Ovary (tissue), 7 donors: ENCODE measurements at regions not wholly inside any gene's neighbourhood (a gene's known extent, or its start where the extent isn't known, plus 50 kb on each side); places are given as distances from the start of the nearest gene placed in this dataset.

Source experiments
- DNase-seq, 5 donors: peaks; one replicate each; pipeline ENCODE4 v3.0.0-alpha.2; 2019 to 2020
- H3K27ac ChIP-seq, 2 donors: fragments of 200-600 bp; one replicate each; pipeline versions ENCODE4 v1.5.1 to v1.8.0; 2019 to 2022
- H3K27me3 ChIP-seq: fragments of 200-600 bp; one replicate; pipeline ENCODE4 v1.8.0; 2022
- H3K36me3 ChIP-seq: fragments of 200-600 bp; sonication (generic); one replicate; pipeline ENCODE4 v1.5.1; 2019
- H3K4me1 ChIP-seq: one replicate; pipeline ENCODE4 v1.8.1; 2013; ENCODE audit warnings: mild to moderate bottlenecking, moderate library complexity; ENCODE audit not compliant: insufficient read depth
- H3K4me3 ChIP-seq: fragments of 200-600 bp; sonication (generic); one replicate; pipeline ENCODE4 v1.5.1; 2017
- H3K9me3 ChIP-seq, 2 donors: fragments of 200-600 bp in 1 of 2; sonication (generic) in 1 of 2; one replicate each; pipeline versions ENCODE4 v1.5.1 to v1.8.1; 2013 to 2019; ENCODE audit warnings: mild to moderate bottlenecking in 1 of 2, moderate library complexity in 1 of 2
- EP300 ChIP-seq: sonication (generic); formaldehyde crosslinking; IDR thresholded peaks from one replicate; pipeline ENCODE4 v1.6.1; 2017; ENCODE audit warnings: antibody characterized with exemption
- POLR2A ChIP-seq: fragments of 450-650 bp; IDR thresholded peaks from one replicate; pipeline ENCODE4 v1.6.1; 2017; ENCODE audit warnings: antibody characterized with exemption, mild to moderate bottlenecking, moderate library complexity
- WGBS, 3 donors: extraction: QIAGEN DNeasy Blood & Tissue Kit in 1 of 3; methylation state at CpG; one replicate each; pipeline versions ENCODE4 v1.1.5 to v1.1.7; 2013 to 2017; 5-methylcytosine and 5-hydroxymethylcytosine counted together
- intact Hi-C, 4 donors: fragments of 100-400 bp; cut with DNase I; formaldehyde crosslinking; loops; one replicate each; pipeline versions ENCODE4 v1.11.0 to v1.15.1; 2022 to 2023
- TF ChIP-seq, protein P1 (sequence below), 3 donors: fragments of 450-650 bp in 2 of 3; fragments of 200-600 bp in 1 of 3; IDR thresholded peaks; one replicate each; pipeline versions ENCODE4 v1.5.1 to v1.8.0; 2016 to 2022; ENCODE audit warnings: antibody characterized with exemption in 3 of 3, mild to moderate bottlenecking in 1 of 3
- donor health status: DM: no; HTN: no; CAD: no; lungs with moderate emphysema.
- donor health status: DM: no; HTN: no; CAD: no.
- donor health status: Bipolar disorder and iron deficiency.
- donor health status: DM: no; HTN: no; CAD: no.
- donor health status: DM: yes; HTN: yes; CAD: no.

- WGBS, 3 donors, result 87 to 93% (median 89%) methylated on average over 5 of the region's 5 CpGs
- H3K9me3 ChIP-seq, result no peaks in the 10 kb centered on the region
These were observed 156.1 kb upstream of the LNX1 start for GRCh38 chr4:53747401-53747800.

GRCh38 chr4:53744446-53745160, 153.3 kb upstream of the LNX1 start:
- 56 to 63% (median 62%) methylated on average over 4 of the region's 4 CpGs for WGBS, 3 donors
- Histone ChIP-seq H3K27me3 (no peaks in the 10 kb centered on the region), H3K36me3 (no peaks in the 10 kb centered on the region), H3K4me3 (no peak overlapping the region), H3K27ac (no peak overlapping the region), H3K4me1 (no peaks in the 10 kb centered on the region), H3K9me3 (no peaks in the 10 kb centered on the region)
- TF ChIP-seq POLR2A (no peak), EP300 (no peak)
- TF ChIP-seq, protein P1, sequence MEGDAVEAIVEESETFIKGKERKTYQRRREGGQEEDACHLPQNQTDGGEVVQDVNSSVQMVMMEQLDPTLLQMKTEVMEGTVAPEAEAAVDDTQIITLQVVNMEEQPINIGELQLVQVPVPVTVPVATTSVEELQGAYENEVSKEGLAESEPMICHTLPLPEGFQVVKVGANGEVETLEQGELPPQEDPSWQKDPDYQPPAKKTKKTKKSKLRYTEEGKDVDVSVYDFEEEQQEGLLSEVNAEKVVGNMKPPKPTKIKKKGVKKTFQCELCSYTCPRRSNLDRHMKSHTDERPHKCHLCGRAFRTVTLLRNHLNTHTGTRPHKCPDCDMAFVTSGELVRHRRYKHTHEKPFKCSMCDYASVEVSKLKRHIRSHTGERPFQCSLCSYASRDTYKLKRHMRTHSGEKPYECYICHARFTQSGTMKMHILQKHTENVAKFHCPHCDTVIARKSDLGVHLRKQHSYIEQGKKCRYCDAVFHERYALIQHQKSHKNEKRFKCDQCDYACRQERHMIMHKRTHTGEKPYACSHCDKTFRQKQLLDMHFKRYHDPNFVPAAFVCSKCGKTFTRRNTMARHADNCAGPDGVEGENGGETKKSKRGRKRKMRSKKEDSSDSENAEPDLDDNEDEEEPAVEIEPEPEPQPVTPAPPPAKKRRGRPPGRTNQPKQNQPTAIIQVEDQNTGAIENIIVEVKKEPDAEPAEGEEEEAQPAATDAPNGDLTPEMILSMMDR (IDR thresholded peaks at IDR 0.05), result no peak
- intact Hi-C loops, result no loop called here
- DNase-seq, result no peak

More at GRCh38 chr4:53747401-53747800, 156.1 kb upstream of the LNX1 start:
- no peak overlapping the region for H3K27ac ChIP-seq
- H3K4me1 ChIP-seq, result peaks cover 6% of the 10 kb centered on the region
- no peaks in the 10 kb centered on the region for H3K36me3 ChIP-seq
- no peak for DNase-seq
- no peak overlapping the region for H3K4me3 ChIP-seq
- no peaks in the 10 kb centered on the region for H3K27me3 ChIP-seq
- intact Hi-C loops, result no loop called here
- TF ChIP-seq, protein P1 (IDR thresholded peaks at IDR 0.05), result no peak
- TF ChIP-seq POLR2A, result no peak
- TF ChIP-seq EP300, result no peak

DNA sequence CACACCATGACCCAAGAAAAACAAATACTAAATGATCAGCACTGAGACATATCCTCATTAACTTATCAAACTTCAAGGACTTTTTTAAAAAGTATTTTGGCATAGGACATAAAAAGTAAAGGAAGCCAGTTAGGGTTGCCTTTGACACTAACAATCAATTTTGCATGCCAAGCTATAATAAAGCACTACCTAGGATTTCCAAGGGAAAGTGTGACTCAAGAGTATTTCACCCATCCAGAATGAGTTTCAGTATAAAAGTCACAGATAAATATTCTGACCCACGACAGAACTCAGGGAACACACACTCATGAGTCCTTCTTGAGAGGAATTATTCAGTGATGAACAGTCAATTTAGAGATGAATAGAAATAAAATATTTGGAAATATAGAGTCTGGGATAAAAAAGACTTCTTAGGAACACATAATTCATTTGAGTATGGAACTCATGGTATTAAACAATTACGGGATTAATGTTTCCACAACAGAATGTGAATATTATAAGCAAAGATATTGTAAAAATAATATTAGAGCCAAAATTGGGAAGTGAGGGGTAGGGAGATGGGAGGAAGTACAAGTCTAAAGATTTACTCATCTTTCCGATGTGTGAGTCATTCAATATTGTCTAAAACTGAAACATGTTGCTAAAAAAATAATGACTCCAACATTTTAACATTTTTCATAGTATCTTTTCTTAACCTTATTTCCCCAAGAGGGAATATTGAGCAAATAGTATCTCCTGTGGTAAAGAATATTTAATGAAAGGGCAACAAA, 143.5 kb upstream of the LNX1 start:
- 3 to 4% (median 4%) methylated on average over 3 of the region's 3 CpGs for WGBS, 3 donors
- Histone ChIP-seq H3K27me3 (no peaks in the 10 kb centered on the region), H3K36me3 (no peaks in the 10 kb centered on the region), H3K4me1 (no peaks in the 10 kb centered on the region), H3K9me3 (no peaks in the 10 kb centered on the region), H3K27ac (no peak overlapping the region), H3K4me3 (no peak overlapping the region)
- TF ChIP-seq POLR2A, result no peak
- no peak for TF ChIP-seq EP300
- TF ChIP-seq, protein P1 (IDR thresholded peaks at IDR 0.05), result no peak
- intact Hi-C loops, result no loop called here
- no peak for DNase-seq

DNA sequence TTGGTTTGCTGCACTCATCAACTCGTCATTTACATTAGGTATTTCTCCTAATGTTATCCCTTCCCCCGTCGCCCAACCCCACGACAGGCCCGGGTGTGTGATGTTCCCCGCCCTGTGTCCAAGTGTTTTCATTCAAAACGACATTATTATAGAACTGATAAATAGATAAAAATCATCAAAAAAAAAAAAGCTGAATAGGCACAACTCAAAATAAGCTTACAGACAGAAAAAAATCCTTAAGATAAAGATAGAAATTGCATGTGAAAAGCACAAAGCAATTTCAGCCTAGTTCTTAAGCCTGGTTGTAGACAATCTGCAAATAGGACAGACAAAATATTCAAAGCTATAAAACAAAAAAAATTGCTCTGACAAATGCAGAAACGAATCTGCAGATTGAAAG, 142.9 kb upstream of the LNX1 start:
- intact Hi-C loops, result no loop called here
- no peak overlapping the region for H3K27ac ChIP-seq
- H3K27me3 ChIP-seq, result no peaks in the 10 kb centered on the region
- no peaks in the 10 kb centered on the region for H3K36me3 ChIP-seq
- H3K4me3 ChIP-seq, result no peak overlapping the region
- no peaks in the 10 kb centered on the region for H3K9me3 ChIP-seq
- H3K4me1 ChIP-seq, result no peaks in the 10 kb centered on the region
- DNase-seq, result no peak
- 22 to 34% (median 26%) methylated on average over 8 of the region's 8 CpGs for WGBS, 3 donors
- TF ChIP-seq, protein P1 (IDR thresholded peaks at IDR 0.05), result no peak
- no peak for TF ChIP-seq EP300
- TF ChIP-seq POLR2A, result no peak
